ENCODE measurements at regions not wholly inside any gene's neighbourhood (a gene's known extent, or its start where the extent isn't known, plus 50 kb on each side); places are given as distances from the start of the nearest gene placed in this dataset.
"Not testable (repeated sequence)": the region's sequence is repeated elsewhere in the genome, so short reads cannot be mapped to it uniquely, and the experiment has no call there.

GRCh38 chr4:137733174-137734141, 201.2 kb upstream of the PCDH18 start:
- H3K9me3 ChIP-seq; H3K4me3 ChIP-seq; H3K27ac ChIP-seq; H3K4me1 ChIP-seq; H3K27me3 ChIP-seq; ATAC-seq; intact Hi-C loops (cut with DNase I); H3K36me3 ChIP-seq (replicated peaks in 1 of 2; ENCODE audit: insufficient read depth in 1 of 2, low read depth in 2 of 2): not testable (repeated sequence)
- TF ChIP-seq, protein P1, sequence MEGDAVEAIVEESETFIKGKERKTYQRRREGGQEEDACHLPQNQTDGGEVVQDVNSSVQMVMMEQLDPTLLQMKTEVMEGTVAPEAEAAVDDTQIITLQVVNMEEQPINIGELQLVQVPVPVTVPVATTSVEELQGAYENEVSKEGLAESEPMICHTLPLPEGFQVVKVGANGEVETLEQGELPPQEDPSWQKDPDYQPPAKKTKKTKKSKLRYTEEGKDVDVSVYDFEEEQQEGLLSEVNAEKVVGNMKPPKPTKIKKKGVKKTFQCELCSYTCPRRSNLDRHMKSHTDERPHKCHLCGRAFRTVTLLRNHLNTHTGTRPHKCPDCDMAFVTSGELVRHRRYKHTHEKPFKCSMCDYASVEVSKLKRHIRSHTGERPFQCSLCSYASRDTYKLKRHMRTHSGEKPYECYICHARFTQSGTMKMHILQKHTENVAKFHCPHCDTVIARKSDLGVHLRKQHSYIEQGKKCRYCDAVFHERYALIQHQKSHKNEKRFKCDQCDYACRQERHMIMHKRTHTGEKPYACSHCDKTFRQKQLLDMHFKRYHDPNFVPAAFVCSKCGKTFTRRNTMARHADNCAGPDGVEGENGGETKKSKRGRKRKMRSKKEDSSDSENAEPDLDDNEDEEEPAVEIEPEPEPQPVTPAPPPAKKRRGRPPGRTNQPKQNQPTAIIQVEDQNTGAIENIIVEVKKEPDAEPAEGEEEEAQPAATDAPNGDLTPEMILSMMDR (IDR thresholded peaks at IDR 0.05): peak in 6 of 7 experiments; percentile 5 to 46 (median 28)
- DNase-seq: peak in 3 of 4 donors; percentile 17 to 26 (median 23)
- 82 to 83% methylated on average over 20 to 38 of the region's 44 CpGs for WGBS, 2 donors

DNA sequence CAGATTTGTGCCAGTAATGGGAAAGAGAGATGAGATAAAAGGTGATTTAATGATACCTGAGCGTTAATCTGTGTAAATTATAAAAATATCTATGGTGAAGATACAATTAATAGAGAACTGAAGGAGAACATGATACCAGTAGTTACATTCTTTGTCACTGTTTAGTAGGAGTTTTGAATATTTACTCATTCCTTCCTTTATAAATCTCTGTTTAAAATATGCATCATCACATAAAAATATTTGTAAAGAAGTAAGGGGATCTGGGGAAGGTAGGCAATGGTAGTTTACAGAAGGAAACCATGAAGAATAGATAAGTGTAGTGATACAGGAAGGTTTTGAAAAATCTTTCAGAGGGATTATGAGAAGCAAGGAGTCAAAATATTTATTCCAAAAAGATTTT, 190.6 kb upstream of the PCDH18 start:
- DNase-seq (no peak), ATAC-seq (no peak)
- intact Hi-C loops (cut with DNase I): no loop called here
- 30 to 42% methylated on average over 1 of the region's 1 CpG for WGBS, 2 donors
- Histone ChIP-seq H3K9me3 (no peaks in the 10 kb centered on the region), H3K27me3 (no peaks in the 10 kb centered on the region), H3K4me1 (no peaks in the 10 kb centered on the region), H3K4me3 (no peak overlapping the region), H3K27ac (no peak overlapping the region), H3K36me3 (replicated peaks in 1 of 2; ENCODE audit: insufficient read depth in 1 of 2, low read depth in 2 of 2) (no peaks in the 10 kb centered on the region)
- TF ChIP-seq POLR2A (IDR thresholded peaks at IDR 0.05): no peak
- TF ChIP-seq, protein P1 (IDR thresholded peaks at IDR 0.05): no peak

DNA sequence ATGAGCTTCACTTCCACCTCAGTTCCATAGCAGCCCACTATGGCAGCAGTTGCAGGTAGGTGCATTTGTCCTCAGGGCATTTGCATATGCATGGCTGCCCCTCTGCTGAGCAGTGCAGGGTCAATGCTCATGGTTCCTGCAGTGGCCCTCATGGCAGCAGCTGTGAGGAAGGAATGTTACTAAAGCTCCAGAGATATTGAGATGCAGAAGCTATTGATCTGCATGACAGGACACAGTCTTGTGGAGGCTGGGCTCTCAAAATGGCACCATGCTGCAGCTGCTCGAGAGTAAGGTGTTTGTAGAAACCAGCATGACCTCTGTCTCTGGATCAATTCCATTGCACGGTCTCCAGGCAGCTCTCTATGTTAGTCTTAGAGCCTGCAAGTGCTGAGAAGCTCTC, 179.2 kb upstream of the PCDH18 start:
- intact Hi-C loops (cut with DNase I): no loop called here
- TF ChIP-seq POLR2A (IDR thresholded peaks at IDR 0.05): no peak
- TF ChIP-seq, protein P1 (IDR thresholded peaks at IDR 0.05): no peak
- 36 to 86% methylated on average over 1 to 2 of the region's 2 CpGs for WGBS, 2 donors

DNA sequence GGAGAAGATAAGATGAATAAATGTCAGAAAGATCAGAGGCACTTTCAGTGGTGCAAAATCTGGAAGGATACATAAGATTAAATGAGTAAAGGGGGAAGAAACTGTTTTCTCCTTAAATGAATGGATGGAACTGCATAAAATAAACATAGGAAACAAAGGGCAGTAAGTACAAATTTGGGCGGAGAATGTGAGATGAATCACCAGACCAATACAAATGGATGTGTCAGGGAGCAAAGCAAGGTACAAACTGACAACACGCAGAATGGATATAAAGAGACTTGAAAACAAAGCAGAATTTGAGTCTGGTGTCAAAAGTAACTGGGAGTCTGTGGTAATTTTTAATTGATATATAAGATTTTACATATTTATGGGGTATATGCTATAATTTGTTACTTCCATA, 175.3 kb upstream of the PCDH18 start:
- no peaks in the 10 kb centered on the region for H3K4me1 ChIP-seq
- WGBS, 2 donors: 73 to 77% methylated on average over 2 of the region's 2 CpGs
- H3K36me3 ChIP-seq (replicated peaks in 1 of 2; ENCODE audit: insufficient read depth in 1 of 2, low read depth in 2 of 2): no peaks in the 10 kb centered on the region
- H3K9me3 ChIP-seq: no peaks in the 10 kb centered on the region
- intact Hi-C loops (cut with DNase I): no loop called here
- DNase-seq: no peak
- TF ChIP-seq, protein P1 (IDR thresholded peaks at IDR 0.05): no peak
- no peak for TF ChIP-seq POLR2A (IDR thresholded peaks at IDR 0.05)
- H3K27me3 ChIP-seq: no peaks in the 10 kb centered on the region
- H3K27ac ChIP-seq: no peak overlapping the region
- no peak overlapping the region for H3K4me3 ChIP-seq
- no peak for ATAC-seq

More for the DNA sequence above, 179.2 kb upstream of the PCDH18 start:
- no peaks in the 10 kb centered on the region for H3K27me3 ChIP-seq
- ATAC-seq (no peak), DNase-seq (no peak)
- H3K9me3 ChIP-seq: no peaks in the 10 kb centered on the region
- H3K36me3 ChIP-seq (replicated peaks in 1 of 2; ENCODE audit: insufficient read depth in 1 of 2, low read depth in 2 of 2): no peaks in the 10 kb centered on the region
- H3K27ac ChIP-seq: no peak overlapping the region
- H3K4me3 ChIP-seq: no peak overlapping the region
- H3K4me1 ChIP-seq: no peaks in the 10 kb centered on the region

Data from body of pancreas (tissue), 4 donors.